ENCODE measurements at regions not wholly inside any gene's neighbourhood (a gene's known extent, or its start where the extent isn't known, plus 50 kb on each side); places are given as distances from the start of the nearest gene placed in this dataset.

DNA sequence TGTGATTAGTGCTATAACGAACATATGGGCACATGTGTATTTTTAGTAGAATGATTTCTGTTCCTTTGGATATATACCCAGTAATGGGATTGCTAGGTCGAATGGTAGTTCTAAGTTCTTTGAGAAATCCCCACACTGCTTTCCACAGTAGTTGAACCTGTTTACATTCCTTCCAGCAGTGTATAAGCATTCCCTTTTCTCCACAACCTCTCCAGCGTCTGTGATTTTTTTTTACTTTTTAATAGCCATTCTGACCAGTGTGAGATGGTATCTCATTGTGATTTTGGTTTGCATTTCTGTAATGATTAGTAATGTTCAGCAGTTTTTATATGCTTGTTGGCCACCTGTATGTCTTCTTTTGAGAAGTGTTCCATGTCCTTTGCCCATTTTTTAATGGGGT, 81.8 kb upstream of the SLC44A3 start:
- Histone ChIP-seq H3K27me3 (no peaks in the 10 kb centered on the region), H3K9me3 (no peaks in the 10 kb centered on the region)
- DNase-seq, result no peak

DNA sequence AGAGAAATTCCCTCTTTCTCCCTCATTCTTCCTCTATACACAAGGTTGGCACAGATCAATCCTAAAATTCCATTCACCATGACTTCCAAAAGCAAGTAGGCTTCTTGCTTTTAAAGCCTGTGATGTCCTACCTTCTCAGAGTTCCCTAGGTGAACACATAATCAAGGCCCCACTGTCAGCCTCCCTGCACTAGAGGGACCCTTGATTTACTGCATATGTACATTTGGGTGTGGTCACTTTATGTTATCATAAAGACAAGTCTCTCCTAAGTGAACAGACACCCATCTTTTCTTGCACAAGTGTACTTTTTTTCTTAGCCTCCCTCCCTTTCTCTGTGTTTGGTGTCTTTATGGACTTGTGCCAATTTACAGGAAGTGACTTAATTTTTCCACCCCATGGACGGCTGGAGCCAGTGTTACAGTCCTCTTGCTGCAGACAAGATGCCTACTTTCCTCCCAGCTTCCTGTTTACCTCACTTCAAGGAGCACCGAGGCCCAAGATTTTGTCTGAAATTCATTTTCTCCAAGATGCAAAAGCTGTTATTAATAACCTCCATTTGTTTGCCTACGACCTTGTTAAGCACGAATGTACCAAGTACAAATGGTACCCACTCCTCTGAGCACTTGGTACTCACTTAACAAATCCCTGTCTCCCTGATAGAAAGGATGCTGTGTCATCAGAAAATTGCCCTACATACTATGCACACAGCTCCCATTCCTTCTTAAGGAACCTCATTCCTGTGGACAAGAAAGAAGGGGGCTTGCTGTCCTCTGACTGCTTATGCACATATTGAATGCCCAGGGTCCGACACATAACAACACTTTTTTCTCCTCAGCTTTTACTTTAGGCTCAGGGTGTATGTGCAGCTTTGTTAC, 82.8 kb upstream of the SLC44A3 start:
- no peak for DNase-seq

More for the DNA sequence above, 81.8 kb upstream of the SLC44A3 start:
- no peak overlapping the region for H3K4me3 ChIP-seq
- H3K36me3 ChIP-seq, result no peaks in the 10 kb centered on the region

DNA sequence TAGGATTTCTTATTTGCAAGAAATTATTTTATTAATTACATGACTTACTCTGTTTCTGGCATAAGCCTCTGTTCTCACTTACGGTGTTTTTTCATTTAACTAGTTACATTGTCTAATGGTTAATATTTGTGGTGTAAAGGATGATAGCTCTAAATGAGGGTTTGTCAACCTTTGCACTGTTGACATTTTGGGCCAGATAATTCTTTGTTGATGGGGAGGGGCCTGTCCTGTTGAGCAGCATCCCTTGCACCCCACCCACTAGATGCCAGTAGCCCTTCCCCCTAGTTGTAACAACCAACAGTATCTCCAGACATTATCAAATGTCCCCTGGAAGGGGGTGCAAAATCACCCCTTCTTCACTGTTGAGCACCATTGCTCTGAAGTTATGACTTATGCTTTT, 83.6 kb upstream of the SLC44A3 start:
- H3K9me3 ChIP-seq, result no peaks in the 10 kb centered on the region

More for the DNA sequence above, 82.8 kb upstream of the SLC44A3 start:
- Histone ChIP-seq H3K4me3 (no peak overlapping the region), H3K36me3 (no peaks in the 10 kb centered on the region), H3K9me3 (no peaks in the 10 kb centered on the region), H3K27me3 (no peaks in the 10 kb centered on the region)

DNA sequence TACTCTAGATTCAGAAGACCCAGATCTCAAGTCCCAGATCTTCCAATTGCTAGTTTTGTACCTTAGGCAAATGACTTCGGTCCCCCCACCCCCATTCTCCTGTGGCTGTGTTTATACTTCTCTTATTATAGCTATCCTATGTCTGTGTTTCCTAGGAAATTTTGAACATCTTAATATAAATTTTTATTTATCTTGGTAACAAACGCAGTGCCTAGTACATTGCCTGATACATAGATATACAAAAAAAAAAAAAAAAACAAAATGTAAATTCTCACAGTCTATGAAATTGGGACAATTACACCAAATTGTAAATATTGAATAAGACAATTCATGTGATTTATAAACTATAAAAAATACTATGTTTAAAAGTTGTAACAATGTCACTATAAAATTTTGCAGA, 84.1 kb upstream of the SLC44A3 start:
- H3K9me3 ChIP-seq, result no peaks in the 10 kb centered on the region
- H3K36me3 ChIP-seq, result no peaks in the 10 kb centered on the region
- no peak overlapping the region for H3K4me3 ChIP-seq
- H3K27me3 ChIP-seq, result no peaks in the 10 kb centered on the region
- no peak for DNase-seq

More for the DNA sequence above, 83.6 kb upstream of the SLC44A3 start:
- no peak for DNase-seq
- no peaks in the 10 kb centered on the region for H3K36me3 ChIP-seq
- H3K4me3 ChIP-seq, result no peak overlapping the region
- H3K27me3 ChIP-seq, result no peaks in the 10 kb centered on the region

DNA sequence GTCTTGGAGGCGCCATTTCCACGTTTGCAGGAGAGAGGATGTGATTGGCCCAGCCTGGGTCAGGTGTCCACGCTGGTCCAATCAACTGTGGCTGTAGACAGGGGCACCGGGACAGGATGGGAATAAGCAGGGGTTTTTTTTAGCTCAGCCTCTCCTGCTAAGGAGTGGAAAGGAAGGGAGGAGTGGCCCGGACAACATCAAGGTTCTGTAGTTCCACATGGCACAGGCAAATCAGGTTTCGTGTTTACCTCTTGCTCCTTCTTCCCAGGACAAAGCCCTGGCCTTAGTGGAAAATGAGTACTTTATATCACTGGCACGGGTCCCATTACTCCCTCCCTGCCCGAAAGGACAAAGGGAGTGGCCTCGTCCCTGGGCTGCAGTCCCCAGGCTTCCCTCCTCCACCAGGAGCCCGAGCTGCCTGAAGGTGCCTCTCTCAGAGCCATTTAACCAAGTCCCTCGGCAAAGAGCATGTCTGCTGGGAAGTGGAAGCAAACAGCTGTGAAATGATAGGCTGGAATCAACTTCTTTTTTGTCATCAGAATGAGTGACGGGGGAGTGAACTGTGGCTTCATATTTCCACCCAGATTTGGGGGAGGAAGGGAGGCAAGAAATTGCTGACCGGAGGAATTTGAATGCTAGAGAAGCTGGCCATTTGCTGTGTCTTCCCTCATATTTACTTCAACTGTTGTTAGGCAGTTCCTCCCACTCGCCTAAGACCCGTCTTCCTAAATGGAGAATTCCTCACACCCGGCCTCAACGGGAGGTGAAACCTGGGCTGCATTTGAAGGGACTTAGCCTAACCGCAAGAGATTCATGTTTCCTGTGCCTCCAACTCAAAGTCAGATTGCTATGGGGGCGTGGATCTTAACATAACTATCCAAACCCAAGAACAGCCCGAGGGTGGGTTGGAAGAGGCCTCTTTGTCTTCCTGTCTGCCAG, 84.9 kb upstream of the SLC44A3 start:
- H3K9me3 ChIP-seq, result no peaks in the 10 kb centered on the region

DNA sequence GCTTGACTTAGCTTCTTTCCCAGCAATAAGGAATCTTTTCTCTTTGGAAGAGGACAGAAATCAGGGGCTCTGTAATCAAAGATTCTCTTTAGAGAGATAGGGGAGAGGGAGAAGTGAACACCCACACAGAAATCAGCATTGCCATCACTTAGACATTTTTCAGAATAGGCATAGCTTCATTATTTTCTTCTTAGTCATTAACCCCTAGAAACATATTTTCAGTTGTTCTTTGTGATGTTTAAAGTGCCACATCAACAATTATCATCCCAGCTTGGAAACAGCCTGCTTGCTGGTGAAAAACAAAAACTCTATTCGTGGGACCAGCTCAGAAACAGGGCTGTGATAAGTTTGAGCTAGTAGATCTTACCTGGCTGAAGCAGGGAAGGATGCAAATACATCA, 88.3 kb upstream of the SLC44A3 start:
- no peaks in the 10 kb centered on the region for H3K27me3 ChIP-seq
- DNase-seq, result no peak
- H3K9me3 ChIP-seq, result no peaks in the 10 kb centered on the region
- H3K4me3 ChIP-seq, result no peak overlapping the region
- H3K36me3 ChIP-seq, result no peaks in the 10 kb centered on the region

More for the DNA sequence above, 84.9 kb upstream of the SLC44A3 start:
- DNase-seq, result peak; percentile 70
- H3K27me3 ChIP-seq, result no peaks in the 10 kb centered on the region
- H3K4me3 ChIP-seq, result no peak overlapping the region
- H3K36me3 ChIP-seq, result no peaks in the 10 kb centered on the region

DNA sequence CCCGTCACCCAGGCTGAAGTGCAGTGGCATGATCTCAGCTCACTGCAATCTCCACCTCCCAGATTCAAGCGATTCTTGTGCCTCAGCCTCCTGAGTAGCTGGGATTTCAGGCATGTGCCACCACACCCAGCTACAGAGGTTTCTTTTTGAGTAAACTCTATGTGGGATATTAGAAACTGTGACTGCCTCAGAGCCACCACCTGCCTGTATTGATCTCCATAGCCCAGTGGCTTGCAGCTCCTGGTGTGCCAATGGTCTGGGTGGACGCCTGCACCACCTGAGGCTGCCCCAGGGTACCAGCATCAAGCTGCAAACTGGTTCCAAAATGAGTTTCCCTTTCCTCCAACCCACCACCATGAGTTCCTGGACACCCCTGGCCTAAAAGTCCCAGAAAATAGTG, 89.7 kb upstream of the SLC44A3 start:
- H3K27me3 ChIP-seq, result no peaks in the 10 kb centered on the region
- H3K36me3 ChIP-seq, result no peaks in the 10 kb centered on the region
- no peaks in the 10 kb centered on the region for H3K9me3 ChIP-seq
- no peak for DNase-seq
- H3K4me3 ChIP-seq, result no peak overlapping the region

DNA sequence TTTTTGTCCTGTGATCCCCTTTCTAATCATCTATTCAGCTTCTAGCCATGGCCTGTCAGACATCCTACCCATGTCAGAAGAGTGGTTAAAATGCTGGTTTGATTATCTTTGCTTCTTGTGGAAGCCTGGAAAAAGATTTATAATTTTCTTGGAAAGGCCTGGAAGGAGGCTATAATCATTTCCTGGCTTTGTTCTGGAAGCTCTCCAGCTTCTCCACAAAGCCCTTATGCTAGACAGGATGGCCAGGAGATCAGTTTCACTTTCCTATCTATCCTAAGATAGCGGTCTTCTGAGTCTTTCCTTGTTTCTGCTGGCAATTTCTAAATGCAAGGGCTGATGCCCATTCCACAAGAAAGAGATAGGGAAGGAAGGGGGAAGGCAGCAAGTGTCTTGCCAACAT, 90.9 kb upstream of the SLC44A3 start:
- Histone ChIP-seq H3K9me3 (no peaks in the 10 kb centered on the region), H3K4me3 (no peak overlapping the region), H3K27me3 (no peaks in the 10 kb centered on the region), H3K36me3 (no peaks in the 10 kb centered on the region)
- DNase-seq, result peak; percentile 50

DNA sequence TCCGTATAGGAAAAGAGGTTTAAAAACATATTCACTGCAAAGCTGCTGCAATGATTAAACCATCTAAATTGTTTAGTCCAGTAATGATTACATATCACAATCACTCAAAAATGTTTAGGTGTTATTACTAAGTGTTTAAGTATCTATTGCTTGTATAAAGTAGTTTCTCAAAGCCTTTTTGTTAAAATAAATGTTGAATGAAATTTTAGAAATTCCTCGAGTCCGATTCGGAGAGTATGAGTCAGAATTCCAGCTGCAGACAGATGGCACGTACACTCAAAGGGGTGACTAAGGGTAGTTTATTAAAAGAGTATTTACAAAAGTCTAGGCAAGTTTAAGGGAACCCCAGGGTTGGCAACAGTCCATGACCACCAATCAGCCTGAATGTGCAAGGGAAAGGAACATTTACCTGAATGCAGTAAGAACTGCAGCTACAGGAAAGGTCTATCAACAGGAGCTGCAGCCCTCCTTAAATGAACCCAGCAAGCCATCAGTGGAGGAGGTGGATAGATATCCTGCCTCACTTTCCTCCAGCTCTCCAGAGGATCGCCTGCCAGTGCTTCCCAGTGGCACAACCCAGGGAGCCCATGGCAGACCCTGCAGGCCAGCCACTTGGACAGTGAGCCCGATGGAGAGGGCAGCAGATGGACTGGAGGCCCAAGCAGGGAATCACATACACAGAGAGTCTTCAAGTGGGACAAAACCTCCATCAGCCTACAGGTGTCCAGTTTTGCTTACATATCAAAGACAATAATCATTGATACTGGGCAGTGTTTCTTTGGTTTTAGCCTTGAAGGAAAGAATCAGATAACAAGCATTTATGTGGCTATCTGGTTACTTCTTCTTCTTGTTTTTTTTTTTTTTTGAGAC, 92.1 kb upstream of the SLC44A3 start:
- Histone ChIP-seq H3K36me3 (no peaks in the 10 kb centered on the region), H3K9me3 (no peaks in the 10 kb centered on the region), H3K27me3 (no peaks in the 10 kb centered on the region), H3K4me3 (no peak overlapping the region)
- DNase-seq, result peak; percentile 81

DNA sequence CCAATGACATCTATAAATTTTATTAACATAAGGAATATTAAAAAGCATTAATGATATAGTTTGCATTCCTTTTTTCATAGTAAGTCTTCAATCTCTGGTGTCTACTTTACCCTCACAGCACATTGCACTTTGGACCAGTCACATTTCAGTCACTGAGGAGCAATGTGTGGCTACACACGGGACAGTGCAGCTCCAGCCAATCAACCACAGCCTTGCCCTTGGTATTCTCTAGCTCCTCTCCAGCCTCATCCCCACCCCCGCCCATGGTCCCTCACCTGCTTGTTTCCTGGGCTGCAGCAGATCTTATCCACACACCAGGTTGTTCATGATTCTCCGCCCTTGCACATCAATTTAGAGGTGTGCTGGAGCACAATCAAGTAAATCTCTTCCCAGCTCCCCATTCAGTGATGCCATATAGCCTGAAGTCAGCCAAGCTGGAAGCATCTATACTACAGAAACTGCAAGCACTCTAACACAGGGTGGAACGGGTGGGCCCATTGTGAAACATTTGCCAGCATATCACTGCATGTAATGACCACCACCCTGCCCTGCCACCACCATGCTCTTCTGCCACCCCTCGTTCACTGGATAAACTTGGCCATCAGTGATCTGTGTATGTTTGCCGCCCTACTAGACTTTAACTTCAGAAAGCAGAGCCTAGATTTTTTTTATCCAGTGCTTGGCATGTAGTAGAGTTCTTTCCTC, 93.0 kb upstream of the SLC44A3 start:
- Histone ChIP-seq H3K9me3 (no peaks in the 10 kb centered on the region), H3K36me3 (no peaks in the 10 kb centered on the region), H3K27me3 (no peaks in the 10 kb centered on the region), H3K4me3 (no peak overlapping the region)
- no peak for DNase-seq

DNA sequence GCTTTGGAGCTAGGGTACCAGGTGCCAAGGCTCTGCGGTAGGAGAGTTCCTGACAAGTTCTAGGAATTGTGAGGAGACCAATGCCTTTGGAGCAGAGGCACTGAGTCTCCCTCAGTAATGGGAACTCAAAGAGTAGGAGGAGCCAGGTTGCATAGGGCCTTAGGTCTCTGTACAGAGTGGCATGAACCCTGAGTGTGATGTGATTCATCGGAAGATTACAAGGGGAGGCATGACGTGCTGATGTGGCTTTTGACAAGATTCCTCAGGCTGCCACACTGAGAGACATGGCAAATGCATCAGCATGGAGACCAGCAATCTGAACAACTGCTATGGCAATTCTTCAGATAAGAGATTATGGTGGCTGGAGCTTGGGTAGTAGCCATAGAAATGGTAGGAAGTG, 94.6 kb upstream of the SLC44A3 start:
- Histone ChIP-seq H3K27me3 (no peaks in the 10 kb centered on the region), H3K9me3 (no peaks in the 10 kb centered on the region), H3K4me3 (no peak overlapping the region), H3K36me3 (no peaks in the 10 kb centered on the region)
- no peak for DNase-seq

DNA sequence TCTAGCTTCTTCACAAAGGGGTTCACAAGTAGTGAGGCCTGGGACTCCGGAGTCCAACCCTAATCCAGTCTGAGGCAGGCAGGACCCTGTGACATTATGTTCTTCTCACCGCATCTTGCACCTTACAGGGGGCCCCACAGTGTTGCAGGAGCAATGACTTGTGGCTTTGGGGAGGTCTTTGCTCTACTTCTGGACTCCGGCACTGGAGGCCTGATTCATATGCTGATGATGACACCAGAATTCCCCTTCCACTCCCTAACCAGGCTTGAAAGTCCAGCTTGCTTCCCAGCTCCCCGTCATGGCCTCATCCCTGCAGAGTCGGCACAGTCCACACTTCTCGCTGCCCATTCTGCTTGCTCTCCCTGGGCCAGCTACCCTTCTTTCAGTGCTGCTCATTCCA, 96.3 kb upstream of the SLC44A3 start:
- Histone ChIP-seq H3K27me3 (no peaks in the 10 kb centered on the region), H3K36me3 (no peaks in the 10 kb centered on the region), H3K4me3 (no peak overlapping the region), H3K9me3 (no peaks in the 10 kb centered on the region)
- DNase-seq, result no peak

DNA sequence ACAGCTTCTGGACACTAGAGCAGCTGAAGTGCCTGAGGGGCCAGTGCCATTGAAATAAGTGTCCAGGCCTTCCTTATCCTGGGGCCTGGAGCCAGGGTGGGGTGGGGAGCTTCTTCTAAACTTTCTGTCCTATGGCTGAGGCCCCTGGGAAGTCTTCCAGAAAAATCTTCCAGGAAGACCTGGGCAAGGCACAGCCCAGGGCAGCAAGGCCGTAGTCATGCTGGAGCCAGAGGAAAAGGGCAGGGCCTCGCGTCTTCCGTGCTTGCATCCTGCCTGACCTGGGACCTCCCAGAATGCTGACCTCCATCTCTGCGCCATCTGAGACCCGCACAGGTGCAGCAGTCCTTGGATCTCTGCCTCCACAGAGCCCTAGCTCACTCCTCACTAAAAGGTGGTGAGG, 96.7 kb upstream of the SLC44A3 start:
- H3K9me3 ChIP-seq, result no peaks in the 10 kb centered on the region
- no peak for DNase-seq
- no peaks in the 10 kb centered on the region; the same call in 1 of the 2 replicates for H3K27me3 ChIP-seq
- no peaks in the 10 kb centered on the region for H3K36me3 ChIP-seq
- no peak overlapping the region for H3K4me3 ChIP-seq

DNA sequence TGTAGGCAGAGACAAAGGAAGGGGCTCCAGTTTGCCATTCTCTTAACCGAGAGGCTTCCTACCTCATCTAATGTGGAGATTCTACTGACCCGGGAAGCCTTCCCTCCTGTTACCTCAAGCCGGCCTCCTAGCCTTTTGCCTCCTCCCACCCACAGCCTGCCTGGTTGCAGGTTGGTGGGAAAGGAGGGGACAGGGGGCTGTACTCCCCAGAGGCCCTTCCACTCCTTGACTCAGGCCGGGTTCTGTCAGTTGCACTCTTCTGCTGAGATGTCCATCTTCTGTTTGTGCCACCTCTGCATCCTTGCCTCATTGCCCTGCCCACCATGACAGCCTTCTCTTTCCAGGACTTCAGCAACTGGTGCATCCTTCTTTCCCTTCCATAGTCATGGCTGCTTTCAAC, 98.0 kb upstream of the SLC44A3 start:
- DNase-seq, result no peak
- Histone ChIP-seq H3K4me3 (no peak overlapping the region), H3K27me3 (no peaks in the 10 kb centered on the region; the same call in 1 of the 2 replicates)

DNA sequence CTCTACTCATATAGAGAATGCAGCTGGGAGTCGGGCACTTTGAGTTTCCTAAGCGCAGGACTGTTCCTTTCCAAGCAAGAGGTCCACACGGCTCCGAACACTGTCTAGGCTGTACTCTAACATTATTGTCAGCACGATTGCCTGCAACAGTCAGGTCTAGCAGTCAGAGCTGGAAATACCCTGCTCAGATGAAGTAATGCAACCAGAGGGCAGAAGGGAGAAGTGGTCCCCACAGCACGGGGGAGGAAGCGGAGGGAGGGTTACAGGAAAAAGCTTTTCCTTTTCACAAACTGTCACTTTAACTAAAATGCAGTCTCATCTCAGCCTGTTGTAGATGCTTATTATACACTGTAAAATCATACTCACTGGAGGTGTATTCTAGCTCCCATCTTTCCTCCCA, 98.9 kb upstream of the SLC44A3 start:
- H3K27me3 ChIP-seq, result no peaks in the 10 kb centered on the region; the same call in 1 of the 2 replicates
- no peaks in the 10 kb centered on the region for H3K9me3 ChIP-seq
- no peaks in the 10 kb centered on the region for H3K36me3 ChIP-seq
- no peak for DNase-seq
- H3K4me3 ChIP-seq, result no peak overlapping the region

More for the DNA sequence above, 98.0 kb upstream of the SLC44A3 start:
- Histone ChIP-seq H3K9me3 (no peaks in the 10 kb centered on the region), H3K36me3 (no peaks in the 10 kb centered on the region)

All from MG63 (cell line).